ENCODE measurements at regions not wholly inside any gene's neighbourhood (a gene's known extent, or its start where the extent isn't known, plus 50 kb on each side); places are given as distances from the start of the nearest gene placed in this dataset.

GRCh38 chr6:168929871-168930450 lies 323.7 kb downstream of the THBS2 start:
- no peak for DNase-seq

- DNase-seq = no peak
Observed at GRCh38 chr6:168928012-168928411, 325.6 kb downstream of the THBS2 start.

- no peak for DNase-seq
Observed at GRCh38 chr6:168927026-168927425, 326.6 kb downstream of the THBS2 start.

GRCh38 chr6:168926306-168926705 lies 327.3 kb downstream of the THBS2 start:
- DNase-seq = peak; percentile 22

GRCh38 chr6:168925671-168926070 lies 328.0 kb downstream of the THBS2 start:
- DNase-seq = peak; percentile 9

GRCh38 chr6:168923171-168923570 lies 330.5 kb downstream of the THBS2 start:
- peak; percentile 31 for DNase-seq

GRCh38 chr6:168922436-168922835 lies 331.2 kb downstream of the THBS2 start:
- DNase-seq = peak; percentile 12

GRCh38 chr6:168920289-168920688 lies 333.4 kb downstream of the THBS2 start:
- DNase-seq = peak; percentile 12

- peak; percentile 40 for DNase-seq
Observed at GRCh38 chr6:168919470-168920179, 334.0 kb downstream of the THBS2 start.

- DNase-seq = peak; percentile 28
Observed at GRCh38 chr6:168916576-168917211, 337.0 kb downstream of the THBS2 start.

- peak; percentile 38 for DNase-seq
Observed at GRCh38 chr6:168915855-168916254, 337.8 kb downstream of the THBS2 start.

GRCh38 chr6:168915242-168915641 lies 338.4 kb downstream of the THBS2 start:
- DNase-seq = peak; percentile 43

GRCh38 chr6:168913866-168914469 lies 339.7 kb downstream of the THBS2 start:
- peak; percentile 44 for DNase-seq

- peak; percentile 45 for DNase-seq
Observed at GRCh38 chr6:168913231-168913865, 340.3 kb downstream of the THBS2 start.

- peak; percentile 0 for DNase-seq
Observed at GRCh38 chr6:168909288-168909687, 344.4 kb downstream of the THBS2 start.

- no peak for DNase-seq
Observed at GRCh38 chr6:168908887-168909286, 344.8 kb downstream of the THBS2 start.

GRCh38 chr6:168908166-168908565 lies 345.5 kb downstream of the THBS2 start:
- peak; percentile 1 for DNase-seq

GRCh38 chr6:168906391-168906790 lies 347.3 kb downstream of the THBS2 start:
- DNase-seq = peak; percentile 34

- DNase-seq = peak; percentile 51
Observed at GRCh38 chr6:168905451-168906090, 348.1 kb downstream of the THBS2 start.

- DNase-seq = no peak
Observed at GRCh38 chr6:168903613-168904345, 349.9 kb downstream of the THBS2 start.

- no peak for DNase-seq
Observed at GRCh38 chr6:168902075-168902474, 351.6 kb downstream of the THBS2 start.

GRCh38 chr6:168901076-168901475 lies 352.6 kb downstream of the THBS2 start:
- no peak for DNase-seq

All from islet precursor cell (in vitro differentiated cells).